HG02852 (cell line): ENCODE measurements at regions not wholly inside any gene's neighbourhood (a gene's known extent, or its start where the extent isn't known, plus 50 kb on each side); places are given as distances from the start of the nearest gene placed in this dataset.
"Not testable (repeated sequence)": the region's sequence is repeated elsewhere in the genome, so short reads cannot be mapped to it uniquely, and the experiment has no call there.

Experiments
- ATAC-seq: cut with Tn5 transposase; IDR thresholded peaks from one replicate; pipeline ENCODE4 v1.9.1; 2021; ENCODE audit warnings: mild to moderate bottlenecking, moderate library complexity; ENCODE audit not compliant: unreplicated experiment

DNA sequence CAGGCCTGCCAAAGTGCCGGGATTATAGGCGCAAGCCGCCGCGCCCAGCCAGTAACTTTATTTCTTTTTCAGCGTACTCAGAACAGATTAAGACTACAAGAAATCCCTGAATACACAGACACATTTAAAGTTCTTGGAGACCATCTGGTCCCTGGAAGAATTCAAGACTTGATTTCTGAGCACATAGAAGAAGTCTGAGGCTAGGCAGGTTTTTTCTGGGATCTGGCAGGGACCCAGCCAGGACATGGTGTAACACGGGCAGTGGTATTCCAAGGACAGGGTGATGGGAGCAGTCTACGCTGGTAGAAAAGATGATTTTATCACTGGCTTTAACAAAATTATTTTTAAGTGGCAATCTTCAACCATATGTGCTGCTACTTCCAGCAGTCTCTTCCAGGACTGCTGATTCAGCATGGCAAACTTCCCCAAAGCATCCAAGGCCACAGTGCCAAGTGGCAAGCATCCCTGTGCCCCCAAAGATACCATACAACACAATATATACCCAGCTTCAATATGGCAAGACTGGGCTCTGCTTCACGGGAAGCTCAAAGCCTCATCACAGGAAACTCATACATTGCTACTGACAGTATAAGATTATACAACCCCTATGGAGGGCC is 105.2 kb upstream of the OR5AK2 start:
- ATAC-seq, result no peak

- ATAC-seq, result no peak
Measured at GRCh38 chr11:56876621-56877275, 112.0 kb upstream of the OR5AK2 start.

GRCh38 chr11:56855217-56855616 is 106.7 kb upstream of the OR9G4 start:
- no peak for ATAC-seq

- ATAC-seq, result no peak
Measured at GRCh38 chr11:56852131-56852530, 103.6 kb upstream of the OR9G4 start.

- no peak for ATAC-seq
Measured at GRCh38 chr11:56849852-56850251, 101.4 kb upstream of the OR9G4 start.

- no peak for ATAC-seq
Measured at GRCh38 chr11:56849250-56849649, 100.8 kb upstream of the OR9G4 start.

DNA sequence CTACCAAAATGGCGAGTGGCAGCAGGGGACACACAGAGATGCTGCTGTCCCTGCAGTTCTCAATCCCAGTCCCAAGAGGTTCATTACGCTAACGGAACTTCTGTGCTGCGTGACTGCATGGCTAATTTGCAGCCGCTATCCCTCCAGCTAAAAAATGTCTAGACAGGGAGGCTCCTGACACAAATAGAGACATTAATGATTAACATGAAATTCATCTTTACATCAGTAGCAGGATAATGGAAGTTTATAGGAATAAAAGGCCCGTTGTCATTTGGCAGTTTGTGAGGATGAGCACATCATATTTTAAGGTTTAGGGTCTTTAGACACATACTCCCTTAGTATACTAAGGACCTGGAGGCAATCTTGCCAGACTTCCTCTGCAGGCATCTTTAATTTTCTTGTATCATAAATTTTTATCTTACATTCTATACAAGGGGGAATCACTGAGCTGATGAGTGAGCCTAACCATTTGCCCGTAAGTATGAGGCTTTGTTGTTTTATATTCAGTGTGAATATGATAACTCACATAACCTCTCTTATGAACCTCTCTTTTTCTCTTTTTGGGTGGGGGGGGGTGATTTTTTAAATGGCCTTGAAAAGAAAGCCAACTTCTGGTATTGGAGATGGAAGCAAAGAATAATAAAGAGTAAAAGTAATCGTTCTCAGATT is 99.8 kb upstream of the OR9G4 start:
- no peak for ATAC-seq

GRCh38 chr11:56846631-56847576 is 98.4 kb upstream of the OR9G4 start:
- no peak for ATAC-seq

- ATAC-seq, result no peak
Measured at GRCh38 chr11:56845121-56845732, 96.7 kb upstream of the OR9G4 start.

- ATAC-seq, result no peak
Measured at GRCh38 chr11:56843816-56844215, 95.3 kb upstream of the OR9G4 start.

- ATAC-seq, result no peak
Measured at GRCh38 chr11:56842814-56843794, 94.6 kb upstream of the OR9G4 start.

DNA sequence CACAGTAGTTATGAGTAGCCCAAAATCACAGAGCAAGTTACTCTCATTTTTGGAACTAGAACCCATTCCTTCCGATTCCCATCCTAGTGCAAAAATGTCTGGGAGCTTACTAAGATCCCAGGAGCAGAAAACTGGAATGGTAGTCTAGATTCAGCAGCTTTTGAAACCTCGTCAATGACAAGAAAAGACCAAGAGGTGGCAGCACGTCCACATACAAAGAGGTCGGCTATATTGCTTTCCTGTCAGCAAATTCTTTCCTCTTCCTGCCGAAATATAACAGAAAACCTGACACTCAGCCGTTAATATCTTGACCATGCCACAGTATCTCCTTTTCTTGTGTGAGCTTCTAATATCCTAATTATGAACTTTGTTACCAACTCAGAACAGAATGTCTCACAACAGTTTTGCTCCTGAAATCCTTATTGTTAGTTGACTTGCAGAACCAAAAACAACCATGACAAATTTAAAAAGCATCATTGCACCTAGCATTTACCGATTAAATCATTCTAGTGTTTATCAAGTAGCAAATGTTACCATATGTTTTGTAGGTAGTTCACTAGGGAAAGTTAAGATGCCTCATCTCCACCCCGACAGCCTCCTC is 92.8 kb upstream of the OR9G4 start:
- peak; percentile 55 for ATAC-seq

- ATAC-seq, result not testable (repeated sequence)
Measured at GRCh38 chr11:56827357-56827756, 78.9 kb upstream of the OR9G4 start.

DNA sequence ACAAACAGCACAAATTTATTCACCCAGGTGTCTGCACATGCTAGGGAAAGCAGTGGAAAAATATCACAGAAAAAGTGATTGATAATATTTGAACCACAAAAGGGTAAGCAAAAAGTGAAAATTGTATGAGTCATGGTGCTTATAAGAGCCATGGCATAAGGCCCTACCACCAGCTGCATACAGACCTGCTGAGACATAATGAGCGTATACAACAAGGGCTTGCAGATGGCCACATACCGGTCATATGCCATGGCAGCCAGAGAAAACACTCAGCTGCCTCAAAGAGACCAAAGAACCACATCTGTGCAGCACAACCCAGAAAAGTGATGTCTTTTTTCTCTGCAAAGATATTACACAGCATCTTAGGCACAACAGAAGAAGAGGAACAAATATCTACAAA is 71.4 kb upstream of the OR9G4 start:
- ATAC-seq, result no peak

GRCh38 chr11:56817661-56818060 is 69.2 kb upstream of the OR9G4 start:
- no peak for ATAC-seq

DNA sequence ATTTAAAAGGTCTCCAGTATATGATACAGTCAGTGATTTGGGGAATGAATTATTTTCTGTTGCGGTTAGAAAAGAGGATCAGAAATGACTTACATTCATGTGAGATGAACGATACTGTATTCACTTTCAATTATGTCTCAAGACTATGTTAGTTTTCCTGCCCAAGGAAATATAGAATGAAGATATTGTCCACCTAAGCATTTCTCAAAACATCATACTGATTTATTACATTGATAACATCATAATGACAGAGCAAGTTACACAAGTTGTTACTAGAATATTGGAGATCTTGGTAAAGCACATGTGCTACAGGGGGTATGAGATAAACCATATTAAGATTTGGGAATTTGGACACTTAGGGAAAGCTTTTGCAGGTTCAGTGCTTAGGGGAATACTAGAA is 67.8 kb upstream of the OR9G4 start:
- no peak for ATAC-seq

GRCh38 chr11:56808326-56808725 is 59.8 kb upstream of the OR9G4 start:
- ATAC-seq, result no peak

- no peak for ATAC-seq
Measured at GRCh38 chr11:56799691-56800210, 51.3 kb upstream of the OR9G4 start.
